HEK293 (cell line): ENCODE measurements at regions not wholly inside any gene's neighbourhood (a gene's known extent, or its start where the extent isn't known, plus 50 kb on each side); places are given as distances from the start of the nearest gene placed in this dataset.

Experiments
- CTCF ChIA-PET: fragments of 350-600 bp; formaldehyde crosslinking; extraction: SDS; loops from one replicate; lab custom pipeline; 2021; ENCODE audit warnings: antibody characterized with exemption; lab: Yijun Ruan, JAX
- POLR2A ChIA-PET: fragments of 300-600 bp; formaldehyde crosslinking; extraction: SDS; loops from one replicate; lab custom pipeline; 2020; ENCODE audit warnings: antibody characterized with exemption, inconsistent platforms; lab: Yijun Ruan, JAX
- H3K27ac ChIP-seq: fragments of 200-500 bp; sonication (Bioruptor generic); 2 replicates; pipeline ENCODE4 v1.5.1; 2014; ENCODE audit warnings: low read depth, low read length, control low read depth, inconsistent platforms; ENCODE audit errors: extremely low read depth
- H3K36me3 ChIP-seq, 2 experiments: fragments of 200-500 bp in 1 of 2; sonication (Bioruptor generic) in 1 of 2; 1 replicate in 1 of 2; 2 replicates in 1 of 2; pipeline ENCODE4 v1.5.1; 2014 to 2017; ENCODE audit warnings: inconsistent platforms in 2 of 2, low read length in 2 of 2; ENCODE audit not compliant: control insufficient read depth in 2 of 2, insufficient read depth in 1 of 2
- H3K4me1 ChIP-seq: fragments of 200-500 bp; sonication (Bioruptor generic); 2 replicates; pipeline ENCODE4 v1.5.1; 2014; ENCODE audit warnings: mild to moderate bottlenecking, low read length, inconsistent platforms; ENCODE audit not compliant: control insufficient read depth, insufficient read depth
- H3K4me3 ChIP-seq: 2 replicates; pipeline ENCODE4 v1.5.1; 2011; ENCODE audit warnings: low read depth, mild to moderate bottlenecking, control low read depth, low read length, moderate library complexity
- H3K9me3 ChIP-seq: fragments of 200-500 bp; sonication (Bioruptor generic); 2 replicates; pipeline ENCODE4 v1.5.1; 2014; ENCODE audit warnings: low read depth, low read length, inconsistent platforms; ENCODE audit not compliant: control insufficient read depth, insufficient read depth
- ATF2 ChIP-seq: fragments of 450-650 bp; formaldehyde crosslinking; IDR thresholded peaks from 2 replicates; pipeline ENCODE4 v1.5.1; 2016; ENCODE audit warnings: missing biosample characterization, missing genetic modification characterization, low read depth
- GLI4 ChIP-seq: fragments of 450-650 bp; formaldehyde crosslinking; IDR thresholded peaks from 2 replicates; pipeline ENCODE4 v1.5.1; 2016; ENCODE audit warnings: missing biosample characterization, missing genetic modification characterization
- IKZF3 ChIP-seq: fragments of 450-650 bp; IDR thresholded peaks from 2 replicates; pipeline ENCODE4 v1.5.0; 2018; ENCODE audit warnings: missing biosample characterization, mild to moderate bottlenecking, missing genetic modification characterization, moderate library complexity
- KLF10 ChIP-seq: fragments of 450-650 bp; IDR thresholded peaks from 2 replicates; pipeline ENCODE4 v1.5.1; 2018; ENCODE audit warnings: missing biosample characterization, mild to moderate bottlenecking, missing genetic modification characterization
- PRDM4 ChIP-seq: fragments of 450-650 bp; formaldehyde crosslinking; IDR thresholded peaks from 2 replicates; pipeline ENCODE4 v1.5.1; 2017; ENCODE audit warnings: missing biosample characterization, missing genetic modification characterization
- ZBTB1 ChIP-seq: fragments of 450-650 bp; formaldehyde crosslinking; IDR thresholded peaks from 2 replicates; pipeline ENCODE4 v1.5.1; 2016; ENCODE audit warnings: missing biosample characterization, missing genetic modification characterization
- ZBTB21 ChIP-seq: fragments of 450-650 bp; formaldehyde crosslinking; IDR thresholded peaks from 2 replicates; pipeline ENCODE4 v1.5.1; 2017; ENCODE audit warnings: missing biosample characterization, missing genetic modification characterization
- ZBTB48 ChIP-seq: fragments of 450-650 bp; formaldehyde crosslinking; IDR thresholded peaks from 2 replicates; pipeline ENCODE4 v1.5.1; 2016; ENCODE audit warnings: missing biosample characterization, missing genetic modification characterization
- ZBTB49 ChIP-seq: fragments of 450-650 bp; formaldehyde crosslinking; IDR thresholded peaks from 2 replicates; pipeline ENCODE4 v1.5.1; 2016; ENCODE audit warnings: missing biosample characterization, missing genetic modification characterization, low read depth
- ZFHX2 ChIP-seq: fragments of 450-650 bp; formaldehyde crosslinking; conservative IDR thresholded peaks from 2 replicates; pipeline ENCODE4 v1.5.1; 2016; ENCODE audit warnings: missing biosample characterization, missing genetic modification characterization
- ZNF157 ChIP-seq: fragments of 450-650 bp; formaldehyde crosslinking; IDR thresholded peaks from 2 replicates; pipeline ENCODE4 v1.5.1; 2016; ENCODE audit warnings: missing biosample characterization, missing genetic modification characterization
- ZNF214 ChIP-seq: fragments of 450-650 bp; formaldehyde crosslinking; IDR thresholded peaks from 2 replicates; pipeline ENCODE4 v1.5.1; 2017; ENCODE audit warnings: missing biosample characterization, mild to moderate bottlenecking, missing genetic modification characterization, borderline replicate concordance
- ZNF223 ChIP-seq: fragments of 450-650 bp; formaldehyde crosslinking; IDR thresholded peaks from 2 replicates; pipeline ENCODE4 v1.5.1; 2016; ENCODE audit warnings: missing biosample characterization, missing genetic modification characterization
- ZNF248 ChIP-seq: fragments of 450-650 bp; formaldehyde crosslinking; IDR thresholded peaks from 2 replicates; pipeline ENCODE4 v1.5.1; 2017; ENCODE audit warnings: missing biosample characterization, missing genetic modification characterization
- ZNF26 ChIP-seq: fragments of 450-650 bp; formaldehyde crosslinking; IDR thresholded peaks from 2 replicates; pipeline ENCODE4 v1.5.1; 2016; ENCODE audit warnings: missing biosample characterization, missing genetic modification characterization
- ZNF266 ChIP-seq: fragments of 450-650 bp; formaldehyde crosslinking; IDR thresholded peaks from 2 replicates; pipeline ENCODE4 v1.5.1; 2016; ENCODE audit warnings: missing biosample characterization, missing genetic modification characterization, low read depth
- ZNF292 ChIP-seq: fragments of 450-650 bp; formaldehyde crosslinking; IDR thresholded peaks from 2 replicates; pipeline ENCODE4 v1.5.1; 2016; ENCODE audit warnings: low read depth, missing biosample characterization, missing genetic modification characterization, borderline replicate concordance
- ZNF398 ChIP-seq: fragments of 450-650 bp; formaldehyde crosslinking; IDR thresholded peaks from 2 replicates; pipeline ENCODE4 v1.5.1; 2017; ENCODE audit warnings: missing biosample characterization, missing genetic modification characterization
- ZNF404 ChIP-seq: fragments of 450-650 bp; formaldehyde crosslinking; IDR thresholded peaks from 2 replicates; pipeline ENCODE4 v1.5.1; 2017; ENCODE audit warnings: missing biosample characterization, missing genetic modification characterization
- ZNF585B ChIP-seq: fragments of 450-650 bp; formaldehyde crosslinking; IDR thresholded peaks from 2 replicates; pipeline ENCODE4 v1.5.1; 2016; ENCODE audit warnings: missing biosample characterization, missing genetic modification characterization
- ZNF776 ChIP-seq: fragments of 450-650 bp; formaldehyde crosslinking; IDR thresholded peaks from 2 replicates; pipeline ENCODE4 v1.5.0; 2017; ENCODE audit warnings: missing biosample characterization, missing genetic modification characterization, borderline replicate concordance
- ZSCAN16 ChIP-seq: fragments of 450-650 bp; formaldehyde crosslinking; IDR thresholded peaks from 2 replicates; pipeline ENCODE4 v1.5.1; 2016; ENCODE audit warnings: missing biosample characterization, missing genetic modification characterization

- Histone ChIP-seq H3K36me3 (no peaks in the 10 kb centered on the region), H3K4me1 (no peaks in the 10 kb centered on the region), H3K9me3 (no peaks in the 10 kb centered on the region), H3K4me3 (no peak overlapping the region), H3K27ac (no peak overlapping the region)
- POLR2A ChIA-PET, result no interaction called here
- TF ChIP-seq ZNF776 (tag by site-specific recombination), result no peak
- no peak for TF ChIP-seq ZNF398 (tag by site-specific recombination)
- TF ChIP-seq ZBTB48 (tag by site-specific recombination), result no peak
- no peak for TF ChIP-seq ZBTB21
- CTCF ChIA-PET, result no interaction called here
These were observed 197.6 kb upstream of the SPANXN4 start for GRCh38 chrX:142828129-142828528.

GRCh38 chrX:142831961-142832530 lies 193.7 kb upstream of the SPANXN4 start:
- H3K4me1 ChIP-seq, result no peaks in the 10 kb centered on the region
- TF ChIP-seq PRDM4 (no peak), ZNF585B (tag by site-specific recombination) (no peak), ZNF26 (no peak), ZNF404 (no peak), ATF2 (tag by site-specific recombination) (no peak), ZNF157 (tag by site-specific recombination) (no peak), IKZF3 (tag by site-specific recombination) (no peak), ZNF266 (tag by site-specific recombination) (no peak), ZBTB1 (tag by site-specific recombination) (no peak), ZNF248 (no peak), ZNF292 (no peak), ZSCAN16 (tag by site-specific recombination) (no peak), ZNF214 (tag by site-specific recombination) (no peak), GLI4 (tag by site-specific recombination) (no peak), ZFHX2 (tag by site-specific recombination) (no peak), ZBTB49 (tag by site-specific recombination) (no peak), KLF10 (tag by site-specific recombination) (no peak), ZNF223 (tag by site-specific recombination) (no peak)
- H3K9me3 ChIP-seq, result no peaks in the 10 kb centered on the region
- no peak overlapping the region for H3K27ac ChIP-seq
- no peaks in the 10 kb centered on the region for H3K36me3 ChIP-seq
- POLR2A ChIA-PET, result no interaction called here
- no peak overlapping the region for H3K4me3 ChIP-seq
- CTCF ChIA-PET, result no interaction called here
